Gastrocnemius medialis (tissue), 4 donors: ENCODE measurements at regions not wholly inside any gene's neighbourhood (a gene's known extent, or its start where the extent isn't known, plus 50 kb on each side); places are given as distances from the start of the nearest gene placed in this dataset.

Experiments used
- CTCF ChIP-seq, 5 experiments: fragments of 450-650 bp in 3 of 5; fragments of 200-600 bp in 2 of 5; sonication (generic) in 2 of 5; IDR thresholded peaks in 4 of 5; conservative IDR thresholded peaks in 1 of 5; 1 replicate in 4 of 5; 2 replicates in 1 of 5; pipeline ENCODE4 v1.5.1; 2016 to 2019; ENCODE audit warnings: antibody characterized with exemption in 5 of 5, mild to moderate bottlenecking in 3 of 5, moderate library complexity in 3 of 5
- POLR2A ChIP-seq, 2 donors: fragments of 450-650 bp; IDR thresholded peaks; one replicate each; pipeline ENCODE4 v1.6.1; 2017; ENCODE audit warnings: antibody characterized with exemption in 2 of 2, mild to moderate bottlenecking in 2 of 2, moderate library complexity in 2 of 2

DNA sequence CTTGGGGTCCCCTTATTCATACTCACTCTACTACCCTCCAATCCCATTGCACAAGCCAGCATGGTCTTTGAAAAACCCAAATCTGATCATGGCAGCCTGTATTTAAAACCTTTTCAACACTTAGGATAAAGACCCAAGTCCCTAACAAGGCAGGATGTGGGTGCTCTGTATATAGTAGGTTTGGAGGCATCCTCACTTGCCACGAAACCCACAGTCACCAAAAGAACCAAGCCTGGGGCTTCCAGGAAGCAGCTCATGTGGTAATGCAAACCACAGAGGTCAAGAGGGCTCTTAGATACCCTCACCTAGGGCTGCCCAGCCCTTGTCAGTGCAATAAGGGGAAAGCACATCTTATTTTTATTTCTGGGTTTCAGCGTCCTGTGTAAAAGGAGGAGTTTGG, 218.6 kb upstream of the ASIC2 start:
- TF ChIP-seq CTCF (IDR thresholded peaks at IDR 0.05 in 4 of 5, conservative IDR thresholded peaks at IDR 0.05 in 1 of 5) = no peak
- no peak for TF ChIP-seq POLR2A (IDR thresholded peaks at IDR 0.05)
